Left lung (tissue), 4 donors: ENCODE measurements at regions not wholly inside any gene's neighbourhood (a gene's known extent, or its start where the extent isn't known, plus 50 kb on each side); places are given as distances from the start of the nearest gene placed in this dataset.

ENCODE experiments used
- ATAC-seq: fragments of 200-7000 bp; cut with Tn5 transposase; one replicate; pipeline ENCODE4 v1.9.1; 2020; ENCODE audit warnings: moderate library complexity
- DNase-seq, 4 donors: peaks; one replicate each; pipeline ENCODE4 v3.0.0-alpha.2; 2013 to 2020
- H3K27ac ChIP-seq, 2 donors: fragments of 200-600 bp; sonication (generic) in 1 of 2; one replicate each; pipeline versions ENCODE4 v1.5.0 to v1.8.0; 2020 to 2021
- H3K27me3 ChIP-seq, 2 donors: fragments of 200-600 bp; sonication (generic) in 1 of 2; one replicate each; pipeline versions ENCODE4 v1.5.0 to v1.8.0; 2020 to 2021
- H3K36me3 ChIP-seq, 2 donors: fragments of 200-600 bp; sonication (generic) in 1 of 2; one replicate each; pipeline versions ENCODE4 v1.5.0 to v1.8.0; 2020 to 2021
- H3K4me1 ChIP-seq, 2 donors: fragments of 200-600 bp; one replicate each; pipeline ENCODE4 v1.8.0; 2021
- H3K4me3 ChIP-seq, 2 donors: fragments of 200-600 bp; sonication (generic) in 1 of 2; one replicate each; pipeline versions ENCODE4 v1.5.0 to v1.8.0; 2020 to 2021; ENCODE audit warnings: mild to moderate bottlenecking in 1 of 2
- H3K9me3 ChIP-seq, 2 donors: fragments of 200-600 bp; sonication (generic) in 1 of 2; one replicate each; pipeline versions ENCODE4 v1.5.0 to v1.8.0; 2020 to 2021
- intact Hi-C, 2 donors: fragments of 100-400 bp; cut with DNase I; formaldehyde crosslinking; loops; one replicate each; pipeline versions ENCODE4 v1.11.2 to v1.14.2; 2022
- TF ChIP-seq, protein P1 (sequence below), 2 donors: fragments of 200-600 bp; sonication (generic) in 1 of 2; IDR thresholded peaks; one replicate each; pipeline versions ENCODE4 v1.5.0 to v1.8.0; 2021; ENCODE audit warnings: antibody characterized with exemption in 2 of 2
- donor health status: DM: no; HTN: yes; CAD: no.
- donor health status: DM: no; HTN: no; CAD: no.

DNA sequence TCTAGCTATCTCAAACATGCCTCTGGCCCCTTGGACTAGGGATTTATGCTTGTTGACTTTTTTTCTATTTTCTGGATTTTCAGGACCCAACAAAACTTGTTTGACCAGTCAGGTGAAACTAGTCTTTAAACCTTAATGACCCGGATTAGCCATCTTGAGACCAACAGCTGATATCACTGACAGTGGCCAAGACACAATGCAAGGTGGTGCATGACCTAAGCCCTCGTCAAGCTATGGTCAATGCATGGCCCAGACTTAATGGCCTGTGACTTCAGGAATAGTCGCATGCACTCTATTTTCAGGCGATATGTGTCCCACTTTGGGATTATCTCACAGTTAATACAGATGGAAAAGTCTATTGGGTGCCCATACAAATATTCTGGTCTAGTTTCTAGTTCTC lies 190.4 kb downstream of the ZBTB18 start:
- no peak overlapping the region for H3K27ac ChIP-seq
- ATAC-seq (no peak), DNase-seq (no peak)
- no peak overlapping the region for H3K4me3 ChIP-seq
- TF ChIP-seq, protein P1, sequence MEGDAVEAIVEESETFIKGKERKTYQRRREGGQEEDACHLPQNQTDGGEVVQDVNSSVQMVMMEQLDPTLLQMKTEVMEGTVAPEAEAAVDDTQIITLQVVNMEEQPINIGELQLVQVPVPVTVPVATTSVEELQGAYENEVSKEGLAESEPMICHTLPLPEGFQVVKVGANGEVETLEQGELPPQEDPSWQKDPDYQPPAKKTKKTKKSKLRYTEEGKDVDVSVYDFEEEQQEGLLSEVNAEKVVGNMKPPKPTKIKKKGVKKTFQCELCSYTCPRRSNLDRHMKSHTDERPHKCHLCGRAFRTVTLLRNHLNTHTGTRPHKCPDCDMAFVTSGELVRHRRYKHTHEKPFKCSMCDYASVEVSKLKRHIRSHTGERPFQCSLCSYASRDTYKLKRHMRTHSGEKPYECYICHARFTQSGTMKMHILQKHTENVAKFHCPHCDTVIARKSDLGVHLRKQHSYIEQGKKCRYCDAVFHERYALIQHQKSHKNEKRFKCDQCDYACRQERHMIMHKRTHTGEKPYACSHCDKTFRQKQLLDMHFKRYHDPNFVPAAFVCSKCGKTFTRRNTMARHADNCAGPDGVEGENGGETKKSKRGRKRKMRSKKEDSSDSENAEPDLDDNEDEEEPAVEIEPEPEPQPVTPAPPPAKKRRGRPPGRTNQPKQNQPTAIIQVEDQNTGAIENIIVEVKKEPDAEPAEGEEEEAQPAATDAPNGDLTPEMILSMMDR (IDR thresholded peaks at IDR 0.05): no peak
- H3K27me3 ChIP-seq: no peaks in the 10 kb centered on the region
- H3K9me3 ChIP-seq: no peaks in the 10 kb centered on the region
- no peaks in the 10 kb centered on the region for H3K36me3 ChIP-seq
- intact Hi-C loops: no loop called here
- no peaks in the 10 kb centered on the region for H3K4me1 ChIP-seq

DNA sequence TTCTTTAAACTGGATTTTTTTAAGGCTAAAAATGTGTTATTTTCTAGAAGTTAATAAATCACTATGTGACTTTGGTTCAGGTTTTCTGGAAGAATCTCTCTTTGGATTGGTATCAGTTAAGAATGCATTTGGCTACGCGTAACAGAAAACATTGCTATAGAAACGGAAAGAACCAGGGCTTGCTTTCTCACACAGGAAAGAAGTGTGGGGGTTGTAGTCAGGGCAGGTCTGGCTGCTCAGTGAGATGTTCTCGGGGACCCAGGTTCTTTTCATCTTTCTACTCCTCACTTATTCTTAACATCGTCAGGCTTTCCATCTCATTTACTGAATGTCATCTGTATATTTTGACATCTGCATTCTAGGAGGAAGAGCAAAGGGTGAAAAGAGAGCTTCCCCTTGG lies 191.4 kb downstream of the ZBTB18 start:
- no peaks in the 10 kb centered on the region for H3K4me1 ChIP-seq
- H3K27ac ChIP-seq: no peak overlapping the region
- TF ChIP-seq, protein P1 (IDR thresholded peaks at IDR 0.05): no peak
- no peaks in the 10 kb centered on the region for H3K9me3 ChIP-seq
- intact Hi-C loops: no loop called here
- ATAC-seq (no peak), DNase-seq (no peak)
- no peaks in the 10 kb centered on the region for H3K36me3 ChIP-seq
- H3K27me3 ChIP-seq: no peaks in the 10 kb centered on the region
- H3K4me3 ChIP-seq: no peak overlapping the region

DNA sequence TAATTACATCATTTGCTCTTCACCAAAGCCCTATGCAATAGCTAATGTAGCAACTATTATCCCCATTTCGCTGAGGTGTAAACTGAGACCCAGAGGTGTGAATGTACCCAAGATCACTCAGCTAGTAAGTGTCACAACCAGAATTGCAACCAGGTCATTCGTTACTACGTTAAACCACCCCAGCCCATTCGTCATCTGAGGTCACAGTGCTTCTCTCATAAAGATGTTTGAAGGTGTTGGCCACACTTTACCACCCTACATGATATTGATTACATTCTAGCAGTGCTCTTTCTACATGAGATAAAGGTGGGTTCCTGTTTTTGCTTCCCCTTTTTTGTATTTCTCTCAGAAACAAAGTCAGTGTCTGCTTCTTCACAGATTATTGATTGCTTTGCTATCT lies 195.3 kb downstream of the ZBTB18 start:
- Histone ChIP-seq H3K9me3 (no peaks in the 10 kb centered on the region), H3K4me1 (no peaks in the 10 kb centered on the region), H3K4me3 (no peak overlapping the region), H3K36me3 (no peaks in the 10 kb centered on the region), H3K27ac (no peak overlapping the region), H3K27me3 (no peaks in the 10 kb centered on the region)
- ATAC-seq (no peak), DNase-seq (no peak)
- TF ChIP-seq, protein P1 (IDR thresholded peaks at IDR 0.05): no peak
- intact Hi-C loops: no loop called here

DNA sequence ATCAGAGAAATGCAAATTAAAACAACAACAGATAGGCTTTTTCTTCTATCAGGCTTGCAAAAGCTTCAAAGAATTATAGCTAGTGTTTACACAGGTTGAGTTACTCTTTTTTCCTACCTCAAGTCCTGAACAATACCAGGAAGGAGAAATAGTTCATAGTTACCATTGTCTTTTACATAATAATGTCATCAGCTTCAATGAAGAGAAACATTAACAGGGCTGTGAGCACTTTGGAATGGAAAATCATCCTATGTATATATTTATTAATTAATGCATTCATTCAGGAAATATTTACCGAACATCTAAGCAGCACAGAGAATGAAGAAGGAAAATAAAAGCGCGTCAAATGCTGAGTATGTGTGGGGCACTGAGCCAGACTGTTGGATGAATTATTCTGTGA lies 197.3 kb downstream of the ZBTB18 start:
- H3K4me1 ChIP-seq: peaks cover 0 to 7% of the 10 kb centered on the region in 2 donors
- no peak overlapping the region for H3K27ac ChIP-seq
- H3K9me3 ChIP-seq: no peaks in the 10 kb centered on the region
- ATAC-seq (no peak), DNase-seq (no peak)
- no peak overlapping the region for H3K4me3 ChIP-seq
- H3K27me3 ChIP-seq: no peaks in the 10 kb centered on the region
- no peaks in the 10 kb centered on the region for H3K36me3 ChIP-seq
- intact Hi-C loops: no loop called here
- TF ChIP-seq, protein P1 (IDR thresholded peaks at IDR 0.05): no peak

DNA sequence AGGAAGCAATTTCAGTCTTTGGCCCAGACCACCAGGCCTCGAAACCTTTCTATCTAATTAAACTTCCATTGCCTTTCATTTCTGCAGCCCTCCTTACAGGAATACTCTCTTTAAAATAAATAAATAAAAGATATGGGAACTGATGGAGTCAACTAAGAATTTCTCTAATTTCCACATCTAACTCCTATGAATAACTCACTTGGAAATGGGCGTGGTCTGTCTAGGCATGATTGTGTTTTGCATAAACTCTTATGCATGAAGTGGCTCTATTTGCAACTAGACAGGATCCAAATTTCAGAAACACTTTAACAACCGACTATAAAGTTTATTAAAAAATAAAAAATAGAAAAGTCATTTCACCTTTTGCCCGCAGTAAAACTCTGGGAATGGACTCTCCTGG lies 199.5 kb downstream of the ADSS2 start:
- no peaks in the 10 kb centered on the region for H3K36me3 ChIP-seq
- ATAC-seq (no peak), DNase-seq (no peak)
- peak overlapping the region in 1 of 2 donors; percentile 35 for H3K27ac ChIP-seq
- TF ChIP-seq, protein P1 (IDR thresholded peaks at IDR 0.05): no peak
- peaks cover 0 to 25% of the 10 kb centered on the region in 2 donors for H3K4me1 ChIP-seq
- intact Hi-C loops: no loop called here
- no peak overlapping the region for H3K4me3 ChIP-seq
- no peaks in the 10 kb centered on the region for H3K9me3 ChIP-seq
- no peaks in the 10 kb centered on the region for H3K27me3 ChIP-seq
